B cell (primary cell): ENCODE measurements at regions not wholly inside any gene's neighbourhood (a gene's known extent, or its start where the extent isn't known, plus 50 kb on each side); places are given as distances from the start of the nearest gene placed in this dataset.

Experiments used
- ATAC-seq: fragments of 200-7000 bp; cut with Tn5 transposase; one replicate; pipeline ENCODE4 v1.10.0; 2021; ENCODE audit warnings: low read depth, mild to moderate bottlenecking, moderate number of reproducible peaks, moderate library complexity
- CTCF ChIA-PET: fragments of 350-600 bp; sonication (Branson Sonifier 250); formaldehyde crosslinking; loops from one replicate; lab custom pipeline; 2021; ENCODE audit warnings: antibody characterized with exemption, inconsistent platforms; lab: Charles Lee
- POLR2A ChIA-PET: fragments of 350-600 bp; sonication (Branson Sonifier 250); formaldehyde crosslinking; loops from one replicate; lab custom pipeline; 2021; ENCODE audit warnings: antibody characterized with exemption; lab: Charles Lee
- DNase-seq: peaks from one replicate; pipeline ENCODE4 v3.0.0; 2013
- H2AFZ ChIP-seq: 2 replicates; pipeline ENCODE4 v1.6.1; 2012; ENCODE audit warnings: mild to moderate bottlenecking, low read depth, low read length; ENCODE audit not compliant: insufficient read depth, poor library complexity, severe bottlenecking
- H3K27ac ChIP-seq, 2 donors: 1 replicate in 1 of 2; 2 replicates in 1 of 2; pipeline ENCODE4 v1.5.1; 2012 to 2013; ENCODE audit warnings: low read length in 2 of 2, mild to moderate bottlenecking in 2 of 2, moderate library complexity in 1 of 2
- H3K27me3 ChIP-seq, 4 experiments: fragments of 200-600 bp in 1 of 4; sonication (generic) in 1 of 4; replicated peaks in 1 of 4; 1 replicate in 2 of 4; 2 replicates in 2 of 4; pipeline versions ENCODE4 v1.6.1 to v1.7.0; 2013 to 2016; ENCODE audit warnings: low read length in 3 of 4, mild to moderate bottlenecking in 2 of 4, mixed read lengths in 1 of 4, moderate library complexity in 1 of 4; ENCODE audit not compliant: insufficient read depth in 4 of 4, control insufficient read depth in 3 of 4; ENCODE audit errors: control extremely low read depth in 1 of 4
- H3K36me3 ChIP-seq, 2 experiments: replicated peaks in 1 of 2; 1 replicate in 1 of 2; 2 replicates in 1 of 2; pipeline versions ENCODE4 v1.6.1 to v1.7.1; 2013; ENCODE audit warnings: low read length in 1 of 2; ENCODE audit not compliant: insufficient read depth in 2 of 2, control insufficient read depth in 1 of 2; ENCODE audit errors: control extremely low read depth in 1 of 2, extremely low read depth in 1 of 2
- H3K4me1 ChIP-seq, 2 donors: fragments of 200-600 bp in 1 of 2; sonication (generic) in 1 of 2; 1 replicate in 1 of 2; 2 replicates in 1 of 2; pipeline versions ENCODE4 v1.5.1 to v1.6.1; 2013 to 2017; ENCODE audit warnings: low read length in 2 of 2; ENCODE audit not compliant: control insufficient read depth in 2 of 2, insufficient read depth in 2 of 2
- H3K4me2 ChIP-seq: replicated peaks from 2 replicates; pipeline ENCODE3; 2012; ENCODE audit warnings: mild to moderate bottlenecking, low read depth, low read length; ENCODE audit not compliant: poor library complexity, severe bottlenecking
- H3K4me3 ChIP-seq, 5 experiments: fragments of 200-600 bp in 1 of 5; sonication (generic) in 1 of 5; 1 replicate in 3 of 5; 2 replicates in 2 of 5; pipeline versions ENCODE4 v1.5.1 to v1.7.0; 2011 to 2016; ENCODE audit warnings: low read length in 4 of 5, mild to moderate bottlenecking in 4 of 5, low read depth in 2 of 5, control low read depth in 1 of 5, moderate library complexity in 1 of 5; ENCODE audit not compliant: insufficient read depth in 1 of 5; ENCODE audit errors: control extremely low read depth in 1 of 5, extremely low read depth in 1 of 5
- H3K79me2 ChIP-seq: fragments of 200-600 bp; sonication (generic); one replicate; pipeline ENCODE4 v1.6.0; 2016; ENCODE audit warnings: low read length; ENCODE audit not compliant: control insufficient read depth, insufficient read depth
- H3K9ac ChIP-seq: fragments of 200-600 bp; sonication (generic); 2 replicates; pipeline ENCODE4 v1.6.1; 2017; ENCODE audit warnings: mild to moderate bottlenecking, low read length, moderate library complexity
- H3K9me3 ChIP-seq, 3 donors: one replicate each; pipeline versions ENCODE4 v1.6.1 to v1.7.1; 2013; ENCODE audit warnings: low read length in 2 of 3; ENCODE audit not compliant: control insufficient read depth in 2 of 3, insufficient read depth in 1 of 3; ENCODE audit errors: control extremely low read depth in 1 of 3
- H4K20me1 ChIP-seq: 2 replicates; pipeline ENCODE4 v1.6.0; 2012; ENCODE audit warnings: mild to moderate bottlenecking, low read length; ENCODE audit not compliant: insufficient read depth, control insufficient read depth, poor library complexity, severe bottlenecking
- H3K27ac Mint-ChIP-seq: one replicate; pipeline ENCODE4 v1.8.0; 2021; ENCODE audit warnings: mixed read lengths
- H3K27me3 Mint-ChIP-seq: one replicate; pipeline ENCODE4 v1.8.0; 2021; ENCODE audit warnings: mixed read lengths
- H3K4me1 Mint-ChIP-seq: one replicate; pipeline ENCODE4 v1.8.0; 2021; ENCODE audit warnings: mixed read lengths
- H3K4me3 Mint-ChIP-seq: one replicate; pipeline ENCODE4 v1.8.0; 2021; ENCODE audit warnings: mixed read lengths
- H3K9me3 Mint-ChIP-seq: one replicate; pipeline ENCODE4 v1.8.0; 2022; ENCODE audit warnings: mixed read lengths; ENCODE audit not compliant: insufficient read depth
- CTCF ChIP-seq: fragments of 200-600 bp; IDR thresholded peaks from one replicate; pipeline ENCODE4 v1.8.0; 2022; ENCODE audit warnings: antibody characterized with exemption, mild to moderate bottlenecking
- EZH2 ChIP-seq: IDR thresholded peaks from 2 replicates; pipeline ENCODE4 v1.6.1; 2012; ENCODE audit warnings: borderline replicate concordance, low read depth, mild to moderate bottlenecking, moderate library complexity, low read length; ENCODE audit not compliant: insufficient read depth, poor library complexity, severe bottlenecking
- WGBS: methylation state at CpG from one replicate; pipeline ENCODE4 v1.1.5; 2013; ENCODE audit warnings: missing lambda C conversion rate; ENCODE audit not compliant: insufficient coverage; 5-methylcytosine and 5-hydroxymethylcytosine counted together
- intact Hi-C: fragments of 100-400 bp; cut with micrococcal nuclease; formaldehyde crosslinking; loops from one replicate; pipeline ENCODE4 v1.10.0; 2022

- peaks cover 3% of the 10 kb centered on the region for H3K9me3 Mint-ChIP-seq
- H3K27me3 Mint-ChIP-seq: peaks cover 55% of the 10 kb centered on the region
- Histone ChIP-seq H3K27ac (no peak overlapping the region), H3K36me3 (no peaks in the 10 kb centered on the region), H3K4me2 (no peak overlapping the region), H3K79me2 (no peaks in the 10 kb centered on the region), H3K27me3 (peaks cover 0 to 28% (median 10%) of the 10 kb centered on the region in 4 experiments), H3K4me3 (no peak overlapping the region), H4K20me1 (no peaks in the 10 kb centered on the region), H3K9me3 (peaks cover 0 to 19% (median 12%) of the 10 kb centered on the region in 3 donors), H3K9ac (no peak overlapping the region), H2AFZ (no peak overlapping the region), H3K4me1 (no peaks in the 10 kb centered on the region)
- TF ChIP-seq EZH2 (no peak), CTCF (no peak)
- no peaks in the 10 kb centered on the region for H3K4me1 Mint-ChIP-seq
- ChIA-PET CTCF (no interaction called here), POLR2A (no interaction called here)
- DNase-seq: no peak
- intact Hi-C loops: no loop called here
- H3K4me3 Mint-ChIP-seq: no peak overlapping the region
- 73% methylated on average over 2 of the region's 3 CpGs for WGBS
- no peak for ATAC-seq
- H3K27ac Mint-ChIP-seq: no peak overlapping the region
Observed at GRCh38 chr6:33967966-33968724, 164.3 kb upstream of the MLN start.

DNA sequence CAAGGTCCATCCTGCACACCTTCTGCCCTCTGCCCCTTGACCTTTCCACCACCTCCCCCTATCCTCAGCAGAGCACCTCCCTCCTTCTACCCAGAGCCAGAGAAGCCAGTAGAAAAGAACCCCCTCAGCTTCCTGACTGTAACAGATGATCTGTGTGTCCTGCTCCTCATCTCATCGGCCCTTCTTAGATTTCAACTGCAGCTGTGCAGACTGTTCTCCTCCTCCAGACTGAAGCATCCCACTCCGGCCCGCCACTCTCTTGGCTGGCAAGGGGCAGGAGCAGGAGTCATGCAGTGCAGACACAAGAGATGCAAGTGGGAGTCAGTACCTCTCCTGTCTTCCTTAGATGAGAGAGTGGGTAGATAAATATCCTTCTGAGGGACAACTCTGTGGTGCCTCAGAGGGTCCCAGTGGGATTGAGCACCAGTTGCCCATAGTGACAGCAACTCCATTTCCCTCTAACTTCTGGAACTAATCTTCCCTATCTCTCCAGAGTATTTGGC lies 163.5 kb upstream of the MLN start:
- Histone ChIP-seq H3K27me3 (peaks cover 0 to 22% (median 10%) of the 10 kb centered on the region in 4 experiments), H3K9ac (no peak overlapping the region), H3K79me2 (no peaks in the 10 kb centered on the region), H3K9me3 (peaks cover 0 to 16% (median 7%) of the 10 kb centered on the region in 3 donors), H2AFZ (no peak overlapping the region), H4K20me1 (no peaks in the 10 kb centered on the region), H3K4me2 (no peak overlapping the region), H3K4me3 (no peak overlapping the region), H3K4me1 (no peaks in the 10 kb centered on the region), H3K36me3 (no peaks in the 10 kb centered on the region), H3K27ac (no peak overlapping the region)
- H3K27me3 Mint-ChIP-seq: peaks cover 52% of the 10 kb centered on the region
- peaks cover 3% of the 10 kb centered on the region for H3K9me3 Mint-ChIP-seq
- intact Hi-C loops: no loop called here
- 93% methylated on average over 3 of the region's 3 CpGs for WGBS
- no peaks in the 10 kb centered on the region for H3K4me1 Mint-ChIP-seq
- no peak for DNase-seq
- H3K27ac Mint-ChIP-seq: no peak overlapping the region
- POLR2A ChIA-PET: no interaction called here
- no peak for ATAC-seq
- CTCF ChIA-PET: no interaction called here
- TF ChIP-seq CTCF: no peak
- TF ChIP-seq EZH2: no peak
- H3K4me3 Mint-ChIP-seq: no peak overlapping the region
